ENCODE measurements at regions not wholly inside any gene's neighbourhood (a gene's known extent, or its start where the extent isn't known, plus 50 kb on each side); places are given as distances from the start of the nearest gene placed in this dataset.
A peak's percentile ranks its signal among the peaks of the same experiment; 100 is the strongest.

GRCh38 chr17:74005790-74006189 lies 197.7 kb upstream of the RPL38 start:
- ChIA-PET POLR2A (no interaction called here), CTCF (no interaction called here)
- TF ChIP-seq L3MBTL2 (conservative IDR thresholded peaks at IDR 0.05) (no peak), NFRKB (IDR thresholded peaks at IDR 0.05) (no peak)
- no peak for DNase-seq (ENCODE audit: extremely low spot score)

- POLR2A ChIA-PET, result no interaction called here
- TF ChIP-seq ELF4 (IDR thresholded peaks at IDR 0.05) (no peak), SP1 (IDR thresholded peaks at IDR 0.05) (no peak), L3MBTL2 (conservative IDR thresholded peaks at IDR 0.05) (no peak), LEF1 (IDR thresholded peaks at IDR 0.05; ENCODE audit: borderline replicate concordance) (no peak), HDGF (IDR thresholded peaks at IDR 0.05; ENCODE audit: borderline replicate concordance) (no peak), ZNF384 (IDR thresholded peaks at IDR 0.05) (no peak), SUZ12 (IDR thresholded peaks at IDR 0.05) (no peak), NFRKB (IDR thresholded peaks at IDR 0.05) (no peak), PKNOX1 (IDR thresholded peaks at IDR 0.05) (no peak), FOXK2 (IDR thresholded peaks at IDR 0.05) (no peak), FOXM1 (IDR thresholded peaks at IDR 0.05; ENCODE audit: borderline replicate concordance) (no peak), TARDBP (IDR thresholded peaks at IDR 0.05) (no peak), BHLHE40 (IDR thresholded peaks at IDR 0.05; ENCODE audit: borderline replicate concordance) (no peak), ARNT (IDR thresholded peaks at IDR 0.05) (no peak), FOXA1 (IDR thresholded peaks at IDR 0.05) (no peak), CTBP1 (IDR thresholded peaks at IDR 0.05; ENCODE audit: borderline replicate concordance) (no peak)
- CTCF ChIA-PET, result no interaction called here
- DNase-seq (ENCODE audit: extremely low spot score), result no peak
Observed at GRCh38 chr17:74006371-74006770, 197.1 kb upstream of the RPL38 start.

- DNase-seq (ENCODE audit: extremely low spot score), result peak; percentile 50
- CTCF ChIA-PET, result interaction anchor here (1.2 kb wide), 1 partner anchor 10 kb away, joined by 5 read pairs; no protein-coding TSS in a partner anchor
- POLR2A ChIA-PET, result no interaction called here
- no peak for TF ChIP-seq FOXA1 (IDR thresholded peaks at IDR 0.05)
- no peak for TF ChIP-seq CTBP1 (IDR thresholded peaks at IDR 0.05; ENCODE audit: borderline replicate concordance)
- TF ChIP-seq ZNF384 (IDR thresholded peaks at IDR 0.05), result no peak
- no peak for TF ChIP-seq SUZ12 (IDR thresholded peaks at IDR 0.05)
- TF ChIP-seq L3MBTL2 (conservative IDR thresholded peaks at IDR 0.05), result no peak
- TF ChIP-seq HDGF (IDR thresholded peaks at IDR 0.05; ENCODE audit: borderline replicate concordance), result no peak
- TF ChIP-seq NFRKB (IDR thresholded peaks at IDR 0.05), result no peak
- TF ChIP-seq SP1 (IDR thresholded peaks at IDR 0.05), result no peak
- no peak for TF ChIP-seq TARDBP (IDR thresholded peaks at IDR 0.05)
- no peak for TF ChIP-seq LEF1 (IDR thresholded peaks at IDR 0.05; ENCODE audit: borderline replicate concordance)
- no peak for TF ChIP-seq BHLHE40 (IDR thresholded peaks at IDR 0.05; ENCODE audit: borderline replicate concordance)
- no peak for TF ChIP-seq FOXM1 (IDR thresholded peaks at IDR 0.05; ENCODE audit: borderline replicate concordance)
- no peak for TF ChIP-seq PKNOX1 (IDR thresholded peaks at IDR 0.05)
- no peak for TF ChIP-seq ELF4 (IDR thresholded peaks at IDR 0.05)
- TF ChIP-seq FOXK2 (IDR thresholded peaks at IDR 0.05), result no peak
Observed at GRCh38 chr17:74008196-74008595, 195.3 kb upstream of the RPL38 start.

GRCh38 chr17:74009056-74009625 lies 194.3 kb upstream of the RPL38 start:
- ChIA-PET POLR2A (no interaction called here), CTCF (interaction anchor here (0.5 to 1.2 kb wide), 3 partner anchors 11 to 524 kb away, joined by 3 to 5 read pairs (median 3); no protein-coding TSS in a partner anchor)
- no peak for DNase-seq (ENCODE audit: extremely low spot score)
- TF ChIP-seq HDGF (IDR thresholded peaks at IDR 0.05; ENCODE audit: borderline replicate concordance), result no peak
- no peak for TF ChIP-seq SP1 (IDR thresholded peaks at IDR 0.05)
- no peak for TF ChIP-seq FOXA1 (IDR thresholded peaks at IDR 0.05)
- no peak for TF ChIP-seq L3MBTL2 (conservative IDR thresholded peaks at IDR 0.05)
- TF ChIP-seq NFRKB (IDR thresholded peaks at IDR 0.05), result no peak
- TF ChIP-seq SUZ12 (IDR thresholded peaks at IDR 0.05), result no peak
- TF ChIP-seq PKNOX1 (IDR thresholded peaks at IDR 0.05), result no peak
- TF ChIP-seq ZNF384 (IDR thresholded peaks at IDR 0.05), result no peak
- TF ChIP-seq CTBP1 (IDR thresholded peaks at IDR 0.05; ENCODE audit: borderline replicate concordance), result no peak
- TF ChIP-seq LEF1 (IDR thresholded peaks at IDR 0.05; ENCODE audit: borderline replicate concordance), result no peak
- TF ChIP-seq ELF4 (IDR thresholded peaks at IDR 0.05), result no peak
- TF ChIP-seq BHLHE40 (IDR thresholded peaks at IDR 0.05; ENCODE audit: borderline replicate concordance), result no peak
- TF ChIP-seq FOXK2 (IDR thresholded peaks at IDR 0.05), result no peak
- no peak for TF ChIP-seq FOXM1 (IDR thresholded peaks at IDR 0.05; ENCODE audit: borderline replicate concordance)
- TF ChIP-seq ARNT (IDR thresholded peaks at IDR 0.05), result no peak
- TF ChIP-seq TARDBP (IDR thresholded peaks at IDR 0.05), result no peak

- TF ChIP-seq ELF4 (IDR thresholded peaks at IDR 0.05), result no peak
- TF ChIP-seq ZNF384 (IDR thresholded peaks at IDR 0.05), result no peak
- TF ChIP-seq CTBP1 (IDR thresholded peaks at IDR 0.05; ENCODE audit: borderline replicate concordance), result no peak
- no peak for TF ChIP-seq FOXK2 (IDR thresholded peaks at IDR 0.05)
- TF ChIP-seq BHLHE40 (IDR thresholded peaks at IDR 0.05; ENCODE audit: borderline replicate concordance), result no peak
- TF ChIP-seq FOXA1 (IDR thresholded peaks at IDR 0.05), result no peak
- TF ChIP-seq NFRKB (IDR thresholded peaks at IDR 0.05), result no peak
- no peak for TF ChIP-seq LEF1 (IDR thresholded peaks at IDR 0.05; ENCODE audit: borderline replicate concordance)
- TF ChIP-seq HDGF (IDR thresholded peaks at IDR 0.05; ENCODE audit: borderline replicate concordance), result no peak
- no peak for TF ChIP-seq TARDBP (IDR thresholded peaks at IDR 0.05)
- TF ChIP-seq FOXM1 (IDR thresholded peaks at IDR 0.05; ENCODE audit: borderline replicate concordance), result no peak
- TF ChIP-seq L3MBTL2 (conservative IDR thresholded peaks at IDR 0.05), result no peak
- no peak for TF ChIP-seq SUZ12 (IDR thresholded peaks at IDR 0.05)
- TF ChIP-seq PKNOX1 (IDR thresholded peaks at IDR 0.05), result no peak
- TF ChIP-seq SP1 (IDR thresholded peaks at IDR 0.05), result no peak
- TF ChIP-seq ARNT (IDR thresholded peaks at IDR 0.05), result no peak
- no peak for DNase-seq (ENCODE audit: extremely low spot score)
- CTCF ChIA-PET, result no interaction called here
- POLR2A ChIA-PET, result no interaction called here
Observed at GRCh38 chr17:74010903-74011302, 192.6 kb upstream of the RPL38 start.

Data from HEK293T (cell line).